GM21515 (cell line): ENCODE measurements at regions not wholly inside any gene's neighbourhood (a gene's known extent, or its start where the extent isn't known, plus 50 kb on each side); places are given as distances from the start of the nearest gene placed in this dataset.

ENCODE experiments used
- ATAC-seq: cut with Tn5 transposase; IDR thresholded peaks from one replicate; pipeline ENCODE4 v1.9.1; 2021; ENCODE audit not compliant: unreplicated experiment

DNA sequence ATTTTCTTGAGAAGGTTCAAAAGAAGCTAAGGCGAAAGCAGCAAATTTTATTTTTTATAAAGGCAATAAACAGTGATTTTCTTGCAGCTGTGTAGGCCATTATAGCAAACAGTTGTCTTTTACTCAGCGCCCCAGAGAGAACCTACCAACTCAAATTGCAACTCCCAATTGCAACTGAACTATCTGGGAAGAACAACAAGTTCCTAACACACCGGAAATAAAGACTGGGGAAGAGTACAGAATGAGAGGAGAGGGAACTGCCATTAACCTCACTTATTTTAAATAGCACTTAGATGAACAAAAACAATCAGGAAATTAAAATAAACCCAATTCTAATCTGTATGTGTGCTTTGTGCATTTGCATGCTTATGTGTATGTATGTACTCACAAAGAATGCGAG, 171.1 kb downstream of the KCTD12 start:
- ATAC-seq, result no peak

DNA sequence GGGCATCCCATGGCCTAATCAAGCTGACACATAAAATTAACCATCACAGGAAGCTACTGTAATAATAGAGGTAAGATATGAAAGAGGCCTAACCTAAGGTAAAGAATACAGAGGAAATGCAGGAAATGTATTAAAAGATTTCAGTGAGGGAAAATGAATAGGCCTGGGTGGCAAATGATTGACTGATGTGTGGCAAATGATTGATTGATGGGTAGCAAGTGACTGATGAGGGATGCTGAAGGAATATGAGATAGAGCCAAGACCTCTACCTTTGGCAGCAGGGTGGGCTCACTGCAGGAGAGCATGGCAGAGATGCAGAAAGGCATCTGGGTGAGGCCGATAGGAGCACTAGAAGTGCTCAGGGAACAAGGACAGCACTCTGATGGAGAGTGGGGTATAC, 172.9 kb downstream of the KCTD12 start:
- no peak for ATAC-seq

DNA sequence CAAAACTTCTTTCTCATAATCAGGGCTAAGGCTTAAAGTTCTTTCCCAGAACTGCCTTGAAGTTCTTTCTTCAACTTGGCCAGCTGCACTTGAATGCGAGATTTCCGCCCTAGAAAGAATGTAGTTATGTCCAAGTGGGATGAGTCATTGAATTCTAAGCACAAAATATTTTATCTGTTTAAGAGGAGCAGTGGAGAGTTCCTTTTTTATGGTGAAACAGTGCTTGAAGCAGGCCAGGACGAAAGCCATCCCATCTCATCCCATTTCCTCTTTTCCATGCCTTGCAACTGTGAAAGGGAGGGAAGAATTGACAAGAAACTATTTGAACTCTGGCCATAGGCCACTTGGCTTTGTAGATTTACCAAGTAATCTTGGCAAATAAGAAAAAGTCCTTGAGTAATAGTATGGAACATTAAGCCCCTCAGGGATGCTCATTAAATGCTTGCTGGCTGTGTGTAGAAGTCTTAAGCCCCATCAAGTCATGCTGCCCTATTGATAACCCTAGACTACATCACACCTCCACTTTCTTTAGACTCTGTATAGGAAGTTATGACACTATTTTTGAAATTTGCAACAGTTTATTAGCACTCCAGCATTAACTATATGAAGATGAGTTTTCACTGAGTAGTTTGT, 174.5 kb downstream of the KCTD12 start:
- no peak for ATAC-seq

DNA sequence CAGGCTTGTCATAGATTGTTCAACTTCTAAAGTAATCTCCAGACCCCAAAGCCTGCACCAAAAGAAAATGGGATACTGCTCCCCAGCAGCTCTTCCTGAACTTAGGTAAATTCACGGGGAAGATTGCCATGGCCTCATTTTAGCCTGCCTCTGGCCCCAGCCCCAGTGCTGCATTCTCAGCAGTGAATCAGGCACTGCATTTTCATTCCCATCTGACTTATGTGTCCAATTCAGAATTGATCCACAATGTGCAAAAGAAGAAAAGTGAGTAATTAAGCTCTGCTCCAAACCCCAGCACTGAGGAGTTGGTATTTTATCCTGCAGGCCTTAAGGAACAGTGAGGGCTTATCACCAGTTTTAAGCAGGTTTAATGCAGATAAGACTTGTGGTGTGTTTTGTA, 176.4 kb downstream of the KCTD12 start:
- no peak for ATAC-seq

DNA sequence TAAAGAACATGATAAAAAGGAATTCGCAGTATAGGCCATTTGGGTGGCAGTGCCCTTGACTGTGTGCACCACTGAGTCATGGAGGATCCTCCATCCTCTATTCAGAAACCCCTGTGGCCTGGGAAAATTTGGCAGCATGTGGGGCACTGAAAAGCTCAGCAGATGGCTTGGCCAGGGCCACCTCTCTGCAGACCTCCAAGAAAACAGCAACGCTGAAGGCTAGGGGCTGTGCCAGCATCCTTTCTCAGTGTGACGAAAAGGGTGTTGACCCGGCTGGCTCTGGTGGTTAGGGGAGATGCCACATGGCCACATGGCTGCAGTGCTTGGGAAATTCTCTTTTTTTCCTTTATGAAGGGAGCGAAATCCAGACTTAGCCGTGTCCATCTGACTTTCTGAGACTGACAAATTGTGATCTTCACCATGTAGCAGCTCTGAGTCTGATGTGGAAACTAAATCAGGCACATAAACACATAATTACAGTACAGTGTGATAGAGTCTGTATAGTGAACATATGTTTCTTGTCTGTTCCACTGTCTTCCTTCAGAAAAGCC, 178.0 kb downstream of the KCTD12 start:
- ATAC-seq, result no peak

DNA sequence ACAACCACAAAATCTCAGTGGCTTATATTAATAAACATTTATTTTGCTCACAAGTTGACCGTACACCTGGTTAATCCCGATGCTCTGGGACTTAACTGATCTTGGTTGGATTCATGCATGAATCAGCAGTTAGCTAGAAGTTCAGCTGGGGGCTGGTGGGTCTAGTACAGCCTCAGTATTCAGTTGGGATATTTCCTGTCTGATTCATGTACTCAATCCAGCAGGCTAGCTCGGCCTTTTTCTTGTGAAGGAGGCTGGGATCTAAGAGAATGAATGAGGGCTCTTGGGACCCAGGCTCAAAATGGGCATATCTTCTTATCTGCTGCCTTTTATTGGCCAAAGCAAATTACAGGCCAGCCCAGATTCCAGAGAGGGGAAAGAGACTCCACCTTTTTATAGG, 178.8 kb downstream of the KCTD12 start:
- no peak for ATAC-seq

DNA sequence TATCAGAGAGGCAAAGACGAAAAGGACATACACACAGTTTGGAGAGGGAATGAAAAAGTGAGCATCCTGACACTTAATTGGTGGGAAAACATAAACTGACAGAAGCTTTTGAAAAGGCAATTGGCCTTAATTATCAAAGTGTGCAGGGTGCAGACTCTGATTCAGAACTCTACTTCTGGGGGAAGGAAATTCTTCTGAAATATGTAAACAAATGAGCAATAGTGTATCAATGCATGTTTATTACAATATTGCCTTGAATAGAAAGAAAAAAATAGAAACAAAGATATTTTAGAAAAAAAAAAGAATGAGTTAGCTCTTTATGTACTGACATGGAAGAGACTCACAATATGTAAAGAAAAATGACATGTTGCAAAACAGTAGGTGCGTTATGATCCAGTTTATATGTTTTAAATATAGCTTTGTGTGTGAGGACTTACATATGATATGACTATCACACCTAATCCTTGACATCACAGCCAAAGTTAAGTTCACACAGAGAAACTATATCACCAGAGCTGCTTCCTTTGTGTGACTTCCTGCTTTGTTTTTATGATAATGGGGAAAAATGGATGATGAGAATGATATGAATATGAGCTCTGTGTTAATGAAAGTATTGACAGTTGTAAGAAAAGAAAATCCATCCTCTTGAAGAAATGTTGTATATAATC, 182.4 kb downstream of the KCTD12 start:
- ATAC-seq, result no peak

DNA sequence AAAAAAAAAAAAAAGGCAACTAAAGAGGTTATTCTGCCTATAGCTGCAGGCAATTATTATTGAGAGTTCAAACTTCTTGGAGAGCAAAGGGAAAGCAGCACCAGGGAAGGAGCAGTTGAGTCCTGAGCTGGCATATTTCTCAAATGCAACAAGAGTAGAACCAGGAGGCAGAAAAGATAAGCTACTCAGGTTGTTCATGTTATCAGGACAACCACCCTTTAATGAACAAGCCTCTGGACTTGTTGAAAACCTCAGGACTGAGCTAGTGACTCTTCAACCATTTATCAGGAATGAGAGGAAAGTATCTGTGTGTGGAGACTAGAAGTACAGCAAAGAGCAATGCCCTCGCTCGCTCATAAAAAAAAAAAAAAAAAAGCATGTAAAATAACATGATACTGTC, 183.0 kb downstream of the KCTD12 start:
- no peak for ATAC-seq

DNA sequence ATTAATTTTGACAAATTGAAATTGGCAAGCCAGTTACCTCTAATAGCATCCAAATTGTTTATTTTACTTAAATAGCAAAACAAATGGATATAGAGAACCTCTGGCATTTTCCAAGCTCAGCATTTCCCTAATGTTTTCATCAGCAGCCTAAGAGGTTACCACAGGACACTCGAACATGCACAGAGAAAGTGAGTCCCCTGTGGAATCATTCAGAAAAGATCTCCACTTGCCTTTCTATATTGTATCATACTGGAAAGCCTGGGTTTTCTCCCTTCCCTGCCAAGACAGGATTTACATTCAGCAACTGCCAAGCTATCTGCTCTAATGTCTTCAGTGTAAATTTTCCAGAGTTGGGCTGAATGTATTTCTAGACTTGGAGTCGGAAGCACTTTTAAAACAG, 188.9 kb downstream of the KCTD12 start:
- ATAC-seq, result no peak

DNA sequence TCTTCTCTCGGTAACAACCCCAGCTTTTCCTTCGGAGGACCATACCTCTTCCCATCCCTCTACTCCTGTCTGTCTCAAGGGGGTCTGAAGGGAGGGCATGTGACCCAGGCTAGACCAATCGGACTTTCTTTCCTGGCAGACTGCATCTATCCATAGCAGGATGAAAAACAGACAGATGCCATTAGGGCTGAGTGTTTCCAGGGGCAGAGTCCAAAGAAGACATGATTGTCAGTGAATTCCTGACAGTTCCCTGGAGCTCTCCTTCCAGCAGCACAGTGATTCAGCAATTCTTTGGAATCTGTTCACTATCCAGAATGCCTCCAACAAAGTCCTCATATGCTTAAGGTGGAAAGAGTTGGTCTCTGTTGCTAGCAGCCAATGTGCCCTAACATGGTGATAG, 189.8 kb downstream of the KCTD12 start:
- ATAC-seq, result no peak

DNA sequence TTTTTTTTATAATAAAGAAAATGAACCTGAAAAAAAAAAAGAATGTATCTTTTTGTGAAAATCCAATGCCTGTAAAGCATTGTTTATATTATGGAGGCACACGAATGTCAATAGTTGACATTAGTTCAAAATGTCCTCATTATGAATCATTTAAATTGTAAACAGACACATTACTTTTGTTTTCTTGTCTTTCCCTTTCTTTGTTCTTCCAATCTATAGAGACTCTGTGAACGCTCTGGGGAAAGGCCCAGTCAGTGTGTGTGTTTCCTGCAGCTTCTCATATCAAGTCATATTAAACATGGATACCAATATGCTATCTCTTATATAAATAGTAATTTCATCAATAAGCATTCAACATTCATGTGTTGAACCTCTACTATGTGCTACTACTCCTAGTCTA, 193.1 kb downstream of the KCTD12 start:
- ATAC-seq, result no peak

DNA sequence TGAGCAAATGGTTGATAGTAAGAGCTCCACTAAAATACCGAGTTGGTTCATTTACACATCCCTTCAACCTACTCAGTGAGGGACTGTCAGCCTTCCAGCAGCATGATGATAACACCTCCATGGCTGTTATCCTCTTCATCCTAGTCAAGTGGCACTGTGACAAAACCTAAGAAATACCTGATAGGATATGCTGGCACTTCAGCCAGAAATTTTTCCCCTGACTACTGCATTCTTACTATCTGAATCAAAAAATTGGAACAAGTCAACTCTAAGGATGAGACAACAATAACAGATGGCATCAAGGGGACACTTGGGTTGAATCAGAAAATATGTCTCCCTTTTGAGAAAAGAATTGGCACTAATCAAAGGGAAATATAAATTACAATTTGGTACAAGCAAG, 193.9 kb downstream of the KCTD12 start:
- ATAC-seq, result no peak

DNA sequence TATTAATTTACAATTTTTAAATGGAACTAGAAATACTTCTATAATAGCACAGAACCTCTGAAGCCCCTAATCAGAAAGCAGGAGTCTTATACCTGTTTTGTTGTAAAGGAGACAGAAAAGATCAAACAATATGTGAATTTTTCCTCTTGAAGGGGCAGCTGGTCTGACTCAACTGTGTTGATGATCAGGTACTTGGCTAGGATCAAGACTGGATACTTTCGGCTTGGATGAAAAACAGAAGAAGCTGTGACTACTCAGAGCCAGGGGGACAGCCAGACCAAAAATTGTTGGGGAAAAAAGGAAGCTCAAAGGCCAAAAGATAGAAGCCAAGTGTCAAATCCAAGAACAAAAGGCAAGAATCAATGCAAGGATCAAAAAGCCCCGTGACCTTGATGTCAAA, 195.6 kb downstream of the KCTD12 start:
- no peak for ATAC-seq

DNA sequence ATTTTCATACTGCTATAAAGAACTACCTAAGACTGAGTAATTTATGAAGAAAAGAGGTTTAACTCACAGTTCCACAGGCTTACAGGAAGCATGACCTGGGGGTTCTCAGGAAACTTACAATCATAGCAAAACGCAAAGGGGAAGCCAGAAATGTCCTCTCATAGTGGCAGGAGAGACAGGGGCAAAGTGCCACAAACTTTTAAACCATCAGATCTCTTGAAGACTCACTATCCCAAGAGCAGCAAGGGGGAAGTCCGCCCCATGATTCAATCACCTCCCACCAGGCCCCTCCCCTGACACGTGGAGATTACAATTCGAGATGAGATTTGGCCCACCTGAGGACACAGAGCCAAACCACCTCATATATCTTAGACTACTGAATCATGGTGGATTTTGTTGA, 198.7 kb downstream of the KCTD12 start:
- ATAC-seq, result no peak

DNA sequence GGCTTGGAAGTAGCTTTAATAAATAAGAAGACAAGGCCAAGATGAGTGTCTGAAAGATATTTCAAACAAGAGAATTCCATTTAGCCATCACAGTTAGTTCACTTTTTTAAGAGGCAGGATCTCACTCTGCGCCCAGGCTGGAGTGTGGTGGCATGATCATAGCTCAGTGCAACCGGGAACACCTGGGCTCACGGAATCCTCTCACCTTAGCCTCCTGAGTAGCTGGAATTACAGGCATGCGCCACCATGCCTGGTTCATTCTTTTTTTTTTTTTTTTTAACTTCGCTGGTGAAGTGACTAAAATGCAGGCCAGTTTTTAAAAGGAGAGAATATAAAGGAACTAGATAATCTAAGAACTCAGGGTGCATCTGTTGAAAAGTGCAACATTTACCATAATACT, 200.3 kb downstream of the KCTD12 start:
- ATAC-seq, result no peak

DNA sequence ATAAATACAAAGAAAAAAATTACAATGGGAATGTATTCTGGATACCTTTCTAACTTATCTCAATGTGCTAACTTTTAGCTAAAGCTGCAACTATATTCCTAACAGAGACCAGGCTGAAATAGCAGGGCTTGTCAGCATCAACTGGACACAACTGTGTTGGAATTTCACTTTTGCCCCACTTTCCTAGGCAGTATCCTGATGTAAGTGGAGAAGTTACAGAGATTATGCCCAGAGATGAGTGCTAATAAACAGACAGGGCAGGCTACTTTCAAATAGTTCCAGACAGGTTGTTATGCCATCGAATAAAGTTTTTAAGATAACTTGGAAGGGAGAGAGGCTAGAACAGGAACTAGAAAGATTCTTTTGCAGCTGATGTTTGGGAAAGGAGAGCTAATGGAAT, 201.9 kb downstream of the KCTD12 start:
- no peak for ATAC-seq

DNA sequence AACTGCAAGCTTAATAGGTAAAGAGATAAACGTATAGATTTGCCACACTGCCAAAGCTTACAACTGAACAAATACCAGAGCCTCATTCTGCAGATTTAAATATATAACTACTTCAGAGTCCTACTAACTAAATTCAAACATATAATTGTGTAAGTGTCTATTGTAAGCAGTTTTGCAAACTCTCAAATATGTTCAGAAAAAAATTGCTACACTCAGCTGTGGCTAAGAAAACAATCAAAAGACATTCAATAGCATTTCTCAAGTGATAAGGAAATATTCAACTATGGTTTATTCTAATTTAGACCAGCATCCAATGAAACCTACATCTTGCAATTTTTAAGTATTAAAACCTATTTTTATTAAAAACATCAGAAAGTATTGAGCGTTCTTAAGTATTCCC, 202.4 kb downstream of the KCTD12 start:
- no peak for ATAC-seq

DNA sequence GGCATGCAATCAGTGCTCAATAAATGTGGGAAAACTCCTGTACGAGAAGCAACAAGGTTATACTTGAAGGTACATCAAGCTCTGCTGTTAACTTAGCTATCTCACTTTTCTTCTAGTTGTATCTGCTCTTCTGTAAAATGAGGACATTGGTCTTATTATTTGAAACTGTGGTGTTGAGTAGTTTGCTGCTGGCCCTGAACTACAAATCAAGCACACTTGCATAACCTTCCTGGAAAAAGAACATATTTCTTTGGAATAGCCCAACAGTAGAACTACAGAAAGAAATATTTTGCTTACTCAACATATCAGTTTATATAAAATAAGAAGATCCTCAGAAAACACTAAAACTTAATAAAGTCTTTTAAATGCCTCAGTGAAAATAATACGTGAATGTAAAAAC, 203.0 kb downstream of the KCTD12 start:
- no peak for ATAC-seq

DNA sequence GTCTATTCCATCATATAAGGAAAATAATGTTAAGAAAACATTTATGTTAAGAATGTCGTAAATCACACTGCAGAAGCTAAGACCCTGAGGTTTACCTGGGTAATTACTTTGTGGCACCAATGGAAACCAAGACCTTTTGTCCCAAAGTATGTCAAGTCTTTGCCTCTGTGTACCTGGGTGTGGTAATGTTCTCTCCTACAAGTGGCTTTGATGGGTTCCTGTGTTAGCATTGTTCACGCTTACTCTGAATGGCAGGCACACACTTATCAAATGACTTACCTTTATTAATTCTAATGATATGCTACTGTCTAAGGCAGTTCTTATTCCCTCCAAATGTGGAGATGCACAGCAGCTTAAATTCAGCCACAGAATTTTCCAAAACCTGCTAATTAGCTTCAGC, 206.1 kb downstream of the KCTD12 start:
- ATAC-seq, result no peak

DNA sequence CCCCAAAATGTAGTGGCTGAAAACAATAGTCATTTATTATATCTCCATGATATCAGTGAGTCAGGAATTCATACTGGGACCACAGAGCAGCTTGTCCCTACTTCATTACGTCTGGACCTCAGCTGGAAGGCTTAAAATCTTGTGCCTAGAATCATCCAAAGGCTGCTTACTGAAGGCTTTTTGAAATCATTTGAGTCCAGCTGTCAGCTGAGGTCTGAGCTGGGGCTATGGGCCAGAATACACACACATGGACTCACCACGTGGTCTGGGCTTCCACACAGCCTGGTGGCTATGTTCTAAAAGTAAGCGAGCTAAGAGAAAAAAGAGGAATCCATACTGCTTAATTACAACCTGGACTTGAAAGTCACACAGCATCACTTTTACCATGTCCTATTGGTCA, 209.2 kb downstream of the KCTD12 start:
- ATAC-seq, result no peak

DNA sequence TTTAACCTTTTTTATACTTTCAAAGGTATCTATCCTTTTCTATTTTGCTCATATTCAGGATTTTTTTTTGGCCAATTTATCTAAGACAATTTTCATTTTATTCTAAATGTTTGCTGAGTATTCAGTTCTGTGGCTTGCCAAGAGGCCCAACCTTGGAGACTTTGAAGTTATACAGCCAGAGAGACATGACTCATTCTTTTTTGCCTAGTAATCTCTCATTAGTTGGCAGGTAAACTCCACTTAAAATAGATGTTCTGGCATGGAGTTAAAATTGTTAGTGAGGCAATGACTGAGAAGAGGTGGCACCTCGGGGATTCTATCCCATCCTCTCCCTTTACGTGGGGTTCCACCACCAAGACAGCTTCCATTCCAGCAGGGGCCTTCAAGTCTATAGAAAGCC, 213.8 kb downstream of the KCTD12 start:
- no peak for ATAC-seq

DNA sequence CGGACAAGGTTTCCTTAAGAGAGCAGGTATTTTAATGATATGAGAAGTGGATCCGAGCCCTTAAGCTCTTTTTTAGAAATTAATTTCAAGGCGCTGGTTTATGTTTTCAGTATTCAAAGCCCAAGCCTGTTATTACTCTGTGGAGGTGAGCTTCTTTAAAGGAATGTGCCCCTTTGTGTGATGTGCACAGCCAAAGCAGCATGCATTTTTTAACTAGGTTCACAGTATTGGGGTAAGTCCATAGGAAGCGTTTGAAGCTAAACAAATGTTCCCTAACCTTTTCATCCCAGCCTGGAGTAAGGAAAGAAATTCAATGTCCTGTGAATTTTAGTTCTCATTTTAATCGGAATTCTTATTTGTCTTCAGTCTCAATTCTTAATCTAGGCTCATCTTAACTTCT, 217.5 kb downstream of the KCTD12 start:
- ATAC-seq, result no peak

DNA sequence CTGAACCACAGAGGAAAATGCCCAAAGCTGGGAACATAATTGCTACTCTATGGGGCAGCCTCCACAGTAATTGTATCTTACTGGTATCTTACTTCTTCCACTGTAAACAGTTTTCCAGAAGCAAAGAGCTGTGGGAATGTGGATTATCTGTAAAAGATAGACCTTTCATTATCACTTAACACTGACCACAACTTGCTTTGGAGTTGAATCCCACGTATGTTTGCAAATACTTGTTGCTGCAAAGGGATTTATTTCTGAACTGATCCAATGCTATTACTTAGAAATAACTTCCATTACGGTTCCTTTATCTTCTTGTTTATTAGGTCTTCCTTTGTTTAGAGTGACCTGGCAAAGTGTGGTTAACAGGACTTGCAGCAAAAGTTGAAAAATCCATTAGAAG, 218.1 kb downstream of the KCTD12 start:
- no peak for ATAC-seq
